ENCODE measurements at regions not wholly inside any gene's neighbourhood (a gene's known extent, or its start where the extent isn't known, plus 50 kb on each side); places are given as distances from the start of the nearest gene placed in this dataset.

- TF ChIP-seq, protein P1, sequence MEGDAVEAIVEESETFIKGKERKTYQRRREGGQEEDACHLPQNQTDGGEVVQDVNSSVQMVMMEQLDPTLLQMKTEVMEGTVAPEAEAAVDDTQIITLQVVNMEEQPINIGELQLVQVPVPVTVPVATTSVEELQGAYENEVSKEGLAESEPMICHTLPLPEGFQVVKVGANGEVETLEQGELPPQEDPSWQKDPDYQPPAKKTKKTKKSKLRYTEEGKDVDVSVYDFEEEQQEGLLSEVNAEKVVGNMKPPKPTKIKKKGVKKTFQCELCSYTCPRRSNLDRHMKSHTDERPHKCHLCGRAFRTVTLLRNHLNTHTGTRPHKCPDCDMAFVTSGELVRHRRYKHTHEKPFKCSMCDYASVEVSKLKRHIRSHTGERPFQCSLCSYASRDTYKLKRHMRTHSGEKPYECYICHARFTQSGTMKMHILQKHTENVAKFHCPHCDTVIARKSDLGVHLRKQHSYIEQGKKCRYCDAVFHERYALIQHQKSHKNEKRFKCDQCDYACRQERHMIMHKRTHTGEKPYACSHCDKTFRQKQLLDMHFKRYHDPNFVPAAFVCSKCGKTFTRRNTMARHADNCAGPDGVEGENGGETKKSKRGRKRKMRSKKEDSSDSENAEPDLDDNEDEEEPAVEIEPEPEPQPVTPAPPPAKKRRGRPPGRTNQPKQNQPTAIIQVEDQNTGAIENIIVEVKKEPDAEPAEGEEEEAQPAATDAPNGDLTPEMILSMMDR (IDR thresholded peaks at IDR 0.05): no peak
- TF ChIP-seq EZH2 (IDR thresholded peaks at IDR 0.05) (no peak), EZH2phosphoT487 (IDR thresholded peaks at IDR 0.05) (no peak)
These were observed 52.8 kb upstream of the C3orf49 start for GRCh38 chr3:63766261-63766660.
